OCI-LY7 (cell line): ENCODE measurements at regions not wholly inside any gene's neighbourhood (a gene's known extent, or its start where the extent isn't known, plus 50 kb on each side); places are given as distances from the start of the nearest gene placed in this dataset.

ENCODE experiments used
- EZH2phosphoT487 ChIP-seq: fragments of 200-600 bp; sonication (generic); IDR thresholded peaks from 2 replicates; pipeline ENCODE4 v1.6.1; 2018; ENCODE audit warnings: low read depth, borderline replicate concordance, mild to moderate bottlenecking, mixed run types, antibody characterized with exemption, low read length, moderate library complexity, mixed read lengths
- TF ChIP-seq, protein P1 (sequence below): fragments of 200-600 bp; sonication (generic); conservative IDR thresholded peaks from 2 replicates; pipeline ENCODE4 v1.5.1; 2014; ENCODE audit warnings: mild to moderate bottlenecking, antibody characterized with exemption, low read length, moderate library complexity, mixed read lengths

DNA sequence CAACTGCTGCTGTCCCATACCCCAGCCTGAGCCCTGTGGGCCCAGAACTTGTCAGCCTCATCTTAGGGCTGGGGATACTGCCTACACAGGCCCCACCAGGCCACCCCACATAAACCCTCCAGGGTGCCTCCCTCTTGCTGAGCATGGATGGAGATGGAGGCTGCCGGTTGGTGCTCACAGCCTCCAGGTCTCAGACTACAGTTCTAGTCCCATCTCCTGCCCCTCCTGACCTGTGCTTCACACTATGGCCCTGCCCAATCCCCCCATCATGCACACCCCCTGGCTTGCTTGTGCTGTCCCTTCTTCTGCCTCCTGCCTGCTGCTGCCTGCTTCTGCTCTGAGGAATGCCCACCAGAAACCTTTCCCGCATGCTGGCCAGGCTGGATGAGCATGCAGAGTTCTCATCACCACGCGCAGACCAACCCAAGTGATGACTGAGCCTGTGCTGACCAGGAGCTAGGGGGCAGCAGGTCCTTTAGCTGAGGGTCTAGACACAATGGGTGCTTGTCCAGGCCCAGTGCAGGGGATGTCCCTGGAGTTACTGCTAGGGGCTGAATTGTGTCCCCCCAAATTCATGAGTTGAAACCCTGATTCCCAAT, 138.4 kb upstream of the HS6ST1 start:
- TF ChIP-seq, protein P1, sequence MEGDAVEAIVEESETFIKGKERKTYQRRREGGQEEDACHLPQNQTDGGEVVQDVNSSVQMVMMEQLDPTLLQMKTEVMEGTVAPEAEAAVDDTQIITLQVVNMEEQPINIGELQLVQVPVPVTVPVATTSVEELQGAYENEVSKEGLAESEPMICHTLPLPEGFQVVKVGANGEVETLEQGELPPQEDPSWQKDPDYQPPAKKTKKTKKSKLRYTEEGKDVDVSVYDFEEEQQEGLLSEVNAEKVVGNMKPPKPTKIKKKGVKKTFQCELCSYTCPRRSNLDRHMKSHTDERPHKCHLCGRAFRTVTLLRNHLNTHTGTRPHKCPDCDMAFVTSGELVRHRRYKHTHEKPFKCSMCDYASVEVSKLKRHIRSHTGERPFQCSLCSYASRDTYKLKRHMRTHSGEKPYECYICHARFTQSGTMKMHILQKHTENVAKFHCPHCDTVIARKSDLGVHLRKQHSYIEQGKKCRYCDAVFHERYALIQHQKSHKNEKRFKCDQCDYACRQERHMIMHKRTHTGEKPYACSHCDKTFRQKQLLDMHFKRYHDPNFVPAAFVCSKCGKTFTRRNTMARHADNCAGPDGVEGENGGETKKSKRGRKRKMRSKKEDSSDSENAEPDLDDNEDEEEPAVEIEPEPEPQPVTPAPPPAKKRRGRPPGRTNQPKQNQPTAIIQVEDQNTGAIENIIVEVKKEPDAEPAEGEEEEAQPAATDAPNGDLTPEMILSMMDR: no peak
- no peak for TF ChIP-seq EZH2phosphoT487
